NCI-H187 treated with DMSO at 0.1 percent for 48 hours (cell line): ENCODE measurements at regions not wholly inside any gene's neighbourhood (a gene's known extent, or its start where the extent isn't known, plus 50 kb on each side); places are given as distances from the start of the nearest gene placed in this dataset.
A peak's percentile ranks its signal among the peaks of the same experiment; 100 is the strongest.

Experiments
- DNase-seq: peaks from one replicate; lab custom pipeline; 2025; lab: John Stamatoyannopoulos, UW

DNA sequence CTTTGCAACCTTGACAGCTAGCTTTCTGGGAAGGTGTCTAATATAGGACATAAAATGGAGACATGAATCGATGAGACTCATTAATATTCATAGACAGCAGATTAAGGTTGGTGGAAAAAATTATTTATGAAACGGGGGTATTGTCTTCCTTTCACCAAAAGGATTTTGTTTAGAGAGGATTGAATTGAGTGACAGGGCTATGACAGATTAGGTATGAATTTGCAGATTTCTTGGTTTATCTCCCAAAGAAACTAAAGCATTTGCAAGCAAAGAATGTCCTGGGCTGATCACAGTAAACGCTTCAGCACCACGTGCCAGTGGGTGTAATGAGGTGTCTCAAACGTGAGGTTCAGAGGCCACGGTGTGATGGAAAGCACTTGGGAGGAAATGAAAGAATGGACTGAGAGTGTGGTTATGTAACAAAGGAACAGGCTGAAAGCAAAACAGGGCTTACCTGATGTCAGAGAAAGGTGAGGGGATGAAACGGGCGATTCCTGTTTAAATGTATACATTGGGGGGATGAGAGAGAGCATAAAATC lies 329.2 kb upstream of the NPVF start:
- no peak for DNase-seq

DNA sequence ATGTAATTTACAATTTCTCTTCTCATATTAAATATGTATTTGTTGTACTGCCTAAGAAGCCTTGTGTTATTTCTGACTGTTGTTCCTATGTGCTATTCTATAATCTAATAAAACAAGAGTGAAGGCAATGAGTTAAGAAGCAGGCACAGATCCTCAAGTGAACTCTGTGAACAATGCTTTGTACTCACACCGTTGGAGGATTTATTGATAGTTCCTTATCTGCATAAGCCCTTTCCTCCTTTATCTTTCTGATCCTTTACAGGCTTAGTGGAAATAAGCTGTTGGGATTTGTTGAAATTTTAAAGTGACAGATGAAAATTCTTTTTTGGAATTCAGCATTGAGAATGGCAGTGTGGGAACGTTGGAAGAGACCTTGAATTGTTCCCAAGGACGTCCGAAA lies 329.6 kb upstream of the NPVF start:
- DNase-seq = no peak

DNA sequence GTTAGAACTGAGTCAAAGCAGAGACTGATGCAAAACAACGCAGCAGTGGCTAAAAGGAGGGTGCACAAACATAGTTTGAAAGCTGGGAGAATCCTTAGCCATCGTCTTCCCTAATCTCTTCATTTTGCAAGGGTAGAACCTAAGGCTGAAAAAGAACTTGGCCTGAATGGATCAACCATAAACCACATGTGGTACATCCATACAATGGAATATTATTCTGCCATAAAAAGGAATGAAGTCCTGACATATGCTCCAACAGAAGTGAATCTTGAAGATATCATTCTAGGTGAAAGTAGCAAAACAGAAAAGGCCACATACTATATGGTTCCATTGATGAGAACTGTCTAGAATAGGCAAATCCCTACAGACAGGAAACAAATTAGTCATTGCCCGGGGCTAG lies 330.3 kb upstream of the NPVF start:
- no peak for DNase-seq

DNA sequence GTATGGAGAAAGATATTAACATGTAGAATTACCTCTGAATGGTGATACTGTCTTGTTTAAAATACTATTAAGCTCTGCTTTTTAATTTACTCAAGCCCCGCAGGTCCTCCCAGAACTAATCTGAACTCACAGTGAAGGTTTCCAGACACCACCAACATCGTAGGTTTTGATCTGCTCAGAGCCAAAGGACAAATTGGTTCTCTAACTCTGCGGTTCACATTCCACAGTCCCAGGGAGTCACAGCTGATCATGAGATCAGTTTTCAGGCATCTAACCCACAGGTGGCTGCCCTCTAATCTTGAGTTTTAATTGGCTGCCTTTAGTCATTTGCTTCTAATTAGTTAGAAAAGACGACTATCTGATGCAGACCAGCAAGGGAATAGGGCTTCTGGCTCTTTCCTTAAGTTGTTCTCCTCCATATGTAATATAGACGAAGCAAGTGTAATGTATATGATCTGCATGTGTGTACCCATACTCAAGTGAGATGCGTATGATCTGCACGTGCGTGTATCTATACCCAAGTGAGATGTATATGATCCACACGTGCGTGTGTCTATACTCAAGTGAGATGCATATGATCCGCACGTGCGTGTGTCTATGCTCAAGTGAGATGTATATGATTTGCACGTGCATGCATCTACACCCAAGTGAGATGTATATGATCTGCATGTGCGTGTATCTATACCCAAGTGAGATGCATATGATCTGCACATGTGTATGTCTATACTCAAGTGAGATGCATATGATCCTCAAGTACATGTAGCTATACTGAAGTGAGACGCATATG lies 331.5 kb upstream of the NPVF start:
- no peak for DNase-seq

DNA sequence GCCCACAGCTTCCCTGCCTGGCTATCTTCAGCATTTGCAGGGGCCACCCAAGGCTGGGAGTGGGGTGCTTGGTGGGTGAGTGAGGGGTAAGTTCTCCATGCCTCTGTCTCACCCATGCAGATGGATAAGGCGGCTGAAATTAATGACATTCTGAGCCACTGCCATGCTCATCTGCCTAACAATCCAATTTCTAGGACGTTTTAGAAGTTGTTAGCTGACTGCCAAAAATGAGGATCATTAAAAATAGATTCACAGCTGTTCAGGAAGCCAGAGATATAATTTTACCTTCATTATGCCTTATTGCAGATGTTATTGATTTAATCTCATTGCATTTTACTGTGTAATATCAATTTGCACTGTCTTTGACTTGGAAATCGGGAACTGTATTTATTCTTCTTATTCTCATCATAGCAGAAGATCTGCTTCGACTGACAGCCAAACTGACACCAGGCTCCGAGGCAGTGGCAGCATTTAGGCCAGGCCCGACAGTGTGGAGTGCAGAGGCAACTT lies 334.4 kb upstream of the NPVF start:
- DNase-seq = no peak

DNA sequence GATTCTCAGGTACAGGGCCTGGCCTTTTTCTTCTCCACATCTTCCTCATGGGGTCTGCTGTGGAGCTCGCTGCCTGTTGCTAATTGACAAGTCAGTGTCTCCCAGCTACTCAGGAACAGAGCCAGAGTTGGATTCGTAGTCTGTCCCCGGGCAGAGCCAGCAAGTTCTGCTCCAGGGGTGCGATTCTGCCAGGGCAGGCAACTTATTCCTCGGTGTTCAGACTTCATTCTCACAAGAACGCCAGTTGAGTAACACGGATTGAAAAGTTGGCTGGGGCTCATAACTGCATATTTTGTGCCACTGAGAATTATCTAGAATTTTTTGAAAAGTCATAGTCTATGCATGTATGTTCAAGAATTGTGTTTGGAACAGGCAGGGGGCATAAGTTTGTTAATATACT lies 336.7 kb upstream of the NPVF start:
- no peak for DNase-seq

DNA sequence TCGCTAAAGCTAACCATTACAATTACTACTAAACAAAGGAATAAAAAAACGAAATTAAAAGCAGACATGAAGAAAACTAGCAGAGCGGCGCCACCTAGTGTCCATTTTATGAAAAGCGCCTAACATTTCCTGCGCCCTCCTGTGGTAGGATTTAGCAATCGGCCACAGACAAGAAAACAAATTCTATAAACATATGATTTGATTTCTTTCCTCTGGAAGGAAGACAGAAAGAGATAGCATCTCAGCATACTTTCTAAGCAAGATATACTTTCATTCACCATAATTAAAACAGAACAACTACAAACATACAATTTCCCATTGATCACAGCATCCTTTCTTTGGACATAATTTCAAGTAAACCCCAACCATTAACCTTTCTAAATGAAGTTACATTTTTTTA lies 337.7 kb upstream of the NPVF start:
- peak; percentile 40 for DNase-seq

DNA sequence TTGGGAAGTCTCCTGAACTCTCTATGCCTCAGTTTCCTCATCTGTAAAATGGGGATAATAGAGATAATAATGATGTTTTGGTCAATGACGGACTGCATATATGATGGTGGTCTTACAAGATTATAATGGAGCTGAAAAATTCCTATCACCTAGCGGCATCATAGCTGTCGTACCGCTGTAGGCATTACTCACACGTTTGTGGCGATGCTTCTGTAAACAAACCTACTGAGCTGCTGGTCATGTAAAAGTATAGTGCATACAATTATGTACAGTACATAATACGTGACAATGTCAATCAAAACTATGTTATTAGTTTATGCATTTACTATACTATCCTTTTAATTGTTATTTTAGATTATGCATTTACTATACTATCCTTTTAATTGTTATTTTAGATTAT lies 339.1 kb upstream of the NPVF start:
- no peak for DNase-seq

DNA sequence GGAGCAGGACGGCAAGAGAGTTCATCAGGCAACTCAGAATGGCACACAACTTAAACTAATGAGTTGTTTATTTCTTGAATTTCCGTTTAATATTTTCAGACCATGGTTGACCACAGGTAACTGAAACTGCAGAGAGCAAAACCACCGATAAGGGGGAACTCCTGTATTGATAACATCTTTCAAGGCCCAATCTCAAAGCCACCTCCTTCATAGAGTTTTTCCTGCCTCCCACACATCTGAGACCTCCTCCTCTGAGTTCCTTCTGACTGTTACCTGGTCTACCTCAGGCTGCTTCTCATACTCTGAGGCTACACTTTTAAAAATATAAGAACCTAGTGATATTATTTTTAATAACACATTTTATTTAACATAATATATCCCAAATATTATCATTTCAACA lies 341.5 kb upstream of the NPVF start:
- DNase-seq = no peak

DNA sequence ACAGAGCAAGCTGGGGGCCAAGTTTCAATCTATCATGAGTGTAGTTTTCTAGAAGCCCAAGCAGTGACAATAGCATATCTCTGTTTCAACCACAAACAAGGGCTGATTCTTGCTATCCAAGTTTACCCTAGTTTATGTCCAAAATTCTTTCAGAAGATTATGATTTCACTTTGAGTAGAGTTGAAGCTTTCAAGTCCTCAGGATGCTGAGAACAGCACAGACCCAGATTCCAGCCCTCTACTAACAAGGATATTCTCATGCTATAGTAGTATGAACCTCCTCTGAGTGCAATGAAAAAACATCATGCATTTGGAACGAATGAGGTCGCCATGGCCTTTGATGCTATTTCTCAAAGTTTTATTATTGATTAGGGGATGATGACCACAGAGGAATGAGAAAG lies 344.1 kb upstream of the NPVF start:
- no peak for DNase-seq

DNA sequence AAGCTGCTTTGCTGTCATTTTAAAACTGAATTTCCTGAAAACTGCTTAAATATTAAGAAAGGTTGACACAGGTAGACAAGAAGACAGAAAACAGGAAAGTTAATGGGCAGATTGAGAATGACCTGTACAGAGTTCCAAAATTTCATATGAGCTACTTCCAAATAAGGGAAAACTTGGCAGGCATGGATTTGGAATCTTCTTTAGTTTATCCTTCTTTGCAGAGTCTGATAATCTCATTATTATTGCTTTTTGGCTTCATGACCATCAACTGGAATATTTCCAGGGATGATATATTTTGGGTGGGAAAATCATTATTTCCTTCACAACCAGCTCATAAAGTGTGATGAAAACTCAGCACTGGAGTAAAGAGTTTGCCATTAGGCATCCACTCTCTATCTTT lies 346.5 kb upstream of the NPVF start:
- no peak for DNase-seq

DNA sequence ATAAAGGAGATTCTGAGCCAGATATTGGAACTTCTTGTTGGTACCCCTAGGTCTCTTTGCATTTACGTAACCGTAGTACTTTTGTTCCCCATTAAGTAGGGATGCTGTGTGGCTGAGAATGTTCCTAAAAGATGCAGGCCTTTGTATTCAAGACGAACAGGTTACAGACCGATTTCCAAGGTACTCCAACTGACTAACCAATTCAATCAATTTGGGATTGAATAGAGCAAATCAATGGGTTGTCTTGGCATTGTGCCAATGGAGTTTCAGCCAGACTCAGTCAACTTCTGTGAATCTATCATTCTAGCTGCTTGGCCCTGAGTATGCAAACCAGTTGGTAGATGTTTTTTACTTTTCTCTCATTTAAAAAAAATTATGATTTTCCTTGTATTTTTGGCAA lies 347.3 kb upstream of the NPVF start:
- DNase-seq = no peak

DNA sequence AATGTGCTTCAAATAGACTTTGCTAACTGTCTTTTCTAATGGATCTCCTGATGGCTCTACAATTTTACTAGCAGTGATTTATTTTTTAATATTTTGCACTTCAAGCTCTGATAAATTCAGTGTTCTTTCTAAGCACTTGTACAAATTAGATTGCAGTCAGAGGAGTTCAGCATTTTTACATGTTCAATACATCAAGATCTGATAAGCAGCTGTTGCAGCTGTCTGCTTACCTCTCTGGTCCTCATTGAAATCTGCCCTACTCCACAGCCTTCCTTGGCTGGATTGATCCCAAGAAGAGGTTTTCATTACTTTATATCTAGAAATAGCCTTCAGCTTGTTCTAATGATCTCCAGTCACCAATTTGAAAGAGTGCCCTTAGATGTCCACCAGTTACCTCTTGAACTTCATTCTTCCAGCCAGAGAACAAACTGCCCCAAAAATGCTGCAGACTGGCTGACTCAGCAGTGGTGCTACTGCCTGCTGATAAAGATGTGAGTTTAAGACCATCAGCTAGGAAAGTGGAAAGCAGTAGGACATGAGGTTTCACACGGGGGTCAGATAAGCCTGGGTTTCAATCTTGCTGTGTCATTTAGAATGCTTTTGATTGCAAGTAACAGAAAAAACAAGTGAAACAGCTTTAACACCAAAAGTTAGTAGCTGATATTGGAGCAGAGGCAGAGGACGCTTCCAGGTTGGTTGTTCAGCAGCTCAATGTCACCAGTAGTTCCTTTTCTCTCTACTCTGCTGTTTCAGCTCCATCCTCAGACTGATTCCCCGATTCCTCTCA lies 350.9 kb upstream of the NPVF start:
- no peak for DNase-seq

DNA sequence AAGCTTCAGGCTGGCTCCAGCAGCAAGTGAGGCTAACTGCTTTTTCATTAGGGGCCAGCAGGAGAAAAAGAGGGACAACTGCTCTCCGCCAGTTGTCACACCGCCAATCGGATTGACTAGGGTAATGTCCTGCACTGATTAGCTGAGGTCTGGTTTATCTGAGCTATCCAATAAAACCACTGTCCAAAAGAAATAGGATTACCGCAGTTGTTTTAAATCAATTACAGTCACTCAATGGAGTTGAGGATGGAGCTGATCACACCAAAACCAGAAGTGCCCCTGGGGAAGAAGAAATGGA lies 351.4 kb upstream of the NPVF start:
- no peak for DNase-seq

DNA sequence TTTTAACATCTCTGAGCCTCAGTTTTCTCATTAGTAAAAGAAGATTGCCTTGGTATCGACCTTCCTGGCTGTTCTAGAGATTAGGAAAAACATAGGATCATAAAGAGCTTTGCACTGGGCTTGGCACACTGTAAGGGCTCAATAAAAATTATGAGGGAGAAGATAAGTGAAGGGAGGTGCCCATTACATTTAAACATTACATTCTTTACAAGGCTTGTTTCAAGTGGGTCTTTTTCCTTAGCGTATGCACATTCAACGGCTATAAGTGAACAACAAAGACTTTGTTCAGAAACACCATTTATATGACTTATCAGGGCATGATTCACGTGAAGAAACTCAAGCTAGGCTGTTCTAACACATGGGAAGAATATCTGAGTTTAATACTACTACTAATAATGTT lies 351.9 kb upstream of the NPVF start:
- DNase-seq = no peak

DNA sequence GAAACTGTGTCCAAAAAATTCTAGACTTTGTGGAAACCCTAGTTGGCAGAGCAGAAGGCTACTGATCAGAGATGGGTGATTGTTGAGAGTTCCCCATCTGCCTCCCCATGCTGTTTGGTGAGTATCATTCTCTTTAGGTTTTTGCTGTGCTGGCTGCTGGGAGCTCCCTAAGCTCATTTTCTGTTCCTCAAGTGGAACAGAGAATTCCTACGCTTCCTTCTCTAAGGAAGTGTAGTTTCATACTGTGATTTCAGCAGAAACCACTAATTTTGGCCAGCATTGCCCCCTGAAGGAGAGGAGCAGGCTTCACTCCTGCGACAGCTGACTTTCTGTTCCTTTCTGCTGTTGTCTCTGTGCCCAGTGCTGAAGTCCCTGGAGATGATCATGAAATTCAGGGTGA lies 355.3 kb upstream of the NPVF start:
- DNase-seq = no peak

DNA sequence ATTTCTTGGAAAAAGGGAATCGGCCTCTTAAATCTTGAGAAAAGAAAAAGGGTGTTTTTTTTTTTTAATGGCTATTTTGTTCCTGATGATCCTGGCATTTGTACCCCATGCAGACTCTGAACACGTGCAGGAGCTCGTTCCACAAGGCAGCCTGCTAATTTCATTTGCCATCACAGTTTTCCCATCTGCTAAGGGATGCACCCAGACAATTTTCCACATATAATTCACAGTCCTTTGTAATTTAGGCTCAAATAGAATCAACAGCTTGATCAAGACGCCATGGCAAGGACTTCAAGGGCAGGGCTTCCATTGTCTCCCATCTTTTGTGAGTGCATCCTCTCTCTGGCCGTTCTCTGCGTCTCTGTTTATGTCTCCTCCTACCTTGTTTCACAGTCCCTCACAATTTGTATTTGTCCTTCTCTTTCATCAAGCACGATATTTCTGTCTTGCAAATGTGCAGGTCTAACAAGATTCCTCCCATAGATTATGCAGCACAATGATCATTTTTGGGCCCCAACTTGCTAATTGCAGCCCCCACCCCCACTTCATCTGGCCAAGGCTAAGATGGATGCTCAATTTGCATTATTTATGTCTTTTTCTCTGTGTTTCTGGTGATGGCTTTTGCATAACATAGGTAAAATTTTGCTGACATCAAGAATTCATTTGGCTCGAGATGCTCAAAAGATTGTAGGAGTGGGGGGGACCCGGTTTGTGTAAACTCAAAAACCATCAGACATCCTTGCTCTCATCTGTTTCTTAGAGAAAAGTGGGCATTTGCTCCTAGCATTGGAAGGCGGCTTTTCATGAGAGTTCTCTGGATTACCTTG lies 356.0 kb upstream of the NPVF start:
- DNase-seq = no peak

DNA sequence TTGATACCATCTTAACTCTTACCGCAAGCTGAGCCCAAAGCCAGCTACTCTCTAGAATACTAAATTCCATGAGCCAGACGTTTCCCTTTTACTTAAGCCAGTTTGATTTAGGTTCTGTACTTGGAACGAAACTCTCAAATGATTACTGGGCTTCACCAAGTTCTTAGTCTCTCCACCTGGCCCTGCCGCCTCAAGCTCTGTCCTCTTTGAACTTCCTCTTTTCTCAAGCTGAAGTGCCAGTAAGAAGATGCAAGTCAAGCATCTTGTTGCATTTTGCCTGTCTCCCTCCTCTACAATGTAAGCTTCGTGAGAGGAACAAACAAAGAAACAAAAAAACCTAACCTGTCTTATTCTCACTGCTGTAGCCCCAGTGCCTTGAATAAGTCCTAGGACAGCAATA lies 358.2 kb upstream of the NPVF start:
- no peak for DNase-seq

DNA sequence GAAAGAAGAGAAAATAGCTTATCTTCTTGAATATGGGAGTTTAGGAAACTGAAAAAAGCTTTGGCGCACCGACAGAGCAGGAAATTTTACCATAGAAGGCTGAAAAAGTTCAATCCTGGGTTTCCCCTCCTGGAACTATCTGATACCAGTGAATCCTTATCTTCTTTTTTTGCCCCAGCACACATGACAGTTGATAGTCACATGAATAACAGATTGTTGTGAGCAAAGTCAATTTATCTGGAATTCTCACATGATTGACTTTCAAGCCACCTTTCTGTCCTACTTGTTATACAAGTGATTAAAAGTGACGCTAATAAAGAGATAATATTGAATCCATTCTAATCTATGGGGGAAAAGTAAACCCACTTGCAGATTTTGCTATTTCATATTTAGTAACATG lies 365.8 kb upstream of the NPVF start:
- no peak for DNase-seq

DNA sequence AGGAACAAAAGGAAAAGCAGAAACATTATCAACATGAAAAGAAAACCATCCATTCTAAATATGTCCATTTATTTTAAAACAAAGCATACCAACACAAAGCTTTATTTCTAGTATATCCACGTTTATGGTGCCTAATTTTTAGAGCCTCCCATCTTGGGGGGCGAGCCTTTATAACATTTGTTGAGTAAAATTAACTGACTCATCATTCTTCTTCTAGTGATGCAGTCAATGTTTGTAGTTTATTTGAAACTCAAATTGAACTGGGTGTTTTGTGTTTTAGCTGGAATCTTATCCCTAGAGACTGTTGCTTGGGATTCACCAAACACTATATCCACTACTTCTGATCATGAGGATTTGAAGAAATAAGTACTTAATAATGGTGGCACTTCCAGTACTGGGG lies 366.4 kb upstream of the NPVF start:
- DNase-seq = no peak

DNA sequence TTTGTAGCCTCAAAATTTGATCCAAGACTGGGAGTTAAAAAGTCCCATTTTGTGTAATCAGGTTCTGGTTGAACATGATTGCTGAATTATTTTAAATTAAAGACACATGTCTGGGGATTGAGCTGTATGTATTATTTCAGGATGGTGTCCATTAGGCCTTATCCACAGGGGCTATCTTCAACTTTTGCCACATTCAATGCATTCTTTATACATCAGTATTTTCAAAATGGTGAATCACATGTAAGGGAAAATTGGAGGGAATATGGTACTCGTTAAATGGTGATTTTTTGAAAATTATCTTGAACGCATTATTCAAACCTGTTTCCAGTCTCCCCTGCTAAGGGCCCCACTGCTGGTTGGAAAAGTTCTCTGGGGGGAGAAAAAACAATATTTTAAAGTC lies 367.7 kb upstream of the NPVF start:
- no peak for DNase-seq

DNA sequence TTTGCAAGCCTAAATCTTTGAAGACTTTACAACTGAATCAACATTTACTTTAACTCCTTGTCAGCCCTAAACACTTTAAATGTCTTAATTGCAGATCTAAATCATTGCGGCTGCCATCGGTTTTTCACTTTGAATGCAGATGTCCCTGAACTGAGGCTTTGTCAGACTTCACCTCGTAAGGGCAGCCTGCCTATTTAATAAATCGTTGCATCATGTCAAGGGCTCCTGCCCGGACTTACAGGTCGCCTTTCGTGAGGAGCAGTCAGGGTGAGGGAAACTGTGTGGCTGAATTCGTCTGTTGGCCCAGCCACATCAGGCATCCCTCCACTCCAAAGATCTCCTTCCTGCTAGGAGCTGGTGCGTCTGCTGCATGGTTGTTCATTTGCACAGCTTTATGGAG lies 368.2 kb upstream of the NPVF start:
- no peak for DNase-seq

DNA sequence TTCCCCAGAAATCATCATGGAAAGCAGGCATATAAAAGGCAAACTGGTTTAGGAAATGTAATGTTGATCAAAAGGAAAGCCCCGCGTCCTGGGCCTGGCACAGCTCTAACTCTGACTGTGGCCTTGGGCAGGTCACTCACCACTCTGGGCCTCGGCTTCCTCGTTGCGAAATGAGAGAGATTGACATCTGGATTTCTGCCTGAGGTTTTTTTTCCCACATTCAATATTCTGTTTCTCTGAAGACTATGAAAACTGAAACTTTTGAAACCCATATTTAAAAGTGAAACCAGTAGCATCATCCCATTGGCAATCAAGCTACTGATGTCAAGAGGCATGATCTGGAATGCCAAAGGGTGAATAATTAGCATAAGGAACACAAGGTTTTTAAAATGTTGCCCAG lies 369.7 kb upstream of the NPVF start:
- no peak for DNase-seq
